HG03571 (cell line): ENCODE measurements at regions not wholly inside any gene's neighbourhood (a gene's known extent, or its start where the extent isn't known, plus 50 kb on each side); places are given as distances from the start of the nearest gene placed in this dataset.
"Not testable (repeated sequence)": the region's sequence is repeated elsewhere in the genome, so short reads cannot be mapped to it uniquely, and the experiment has no call there.

Source experiments
- ATAC-seq: cut with Tn5 transposase; IDR thresholded peaks from one replicate; pipeline ENCODE4 v1.9.1; 2021; ENCODE audit not compliant: unreplicated experiment

GRCh38 chr6:27827477-27827876 is 84.7 kb downstream of the OR2B2 start:
- not testable (repeated sequence) for ATAC-seq

GRCh38 chr6:27826612-27826985 is 85.6 kb downstream of the OR2B2 start:
- not testable (repeated sequence) for ATAC-seq

GRCh38 chr6:27825848-27826611 is 86.2 kb downstream of the OR2B2 start:
- not testable (repeated sequence) for ATAC-seq

GRCh38 chr6:27825025-27825793 is 87.0 kb downstream of the OR2B2 start:
- peak; percentile 1 for ATAC-seq

GRCh38 chr6:27824211-27825024 is 87.8 kb downstream of the OR2B2 start:
- peak; percentile 72 for ATAC-seq

GRCh38 chr6:27823714-27824210 is 88.4 kb downstream of the OR2B2 start:
- peak; percentile 70 for ATAC-seq

- ATAC-seq: no peak
Observed at GRCh38 chr6:27816906-27817305, 95.3 kb downstream of the OR2B2 start.

- ATAC-seq: peak; percentile 41
Observed at GRCh38 chr6:27814665-27815424, 97.4 kb downstream of the OR2B2 start.

GRCh38 chr6:27814415-27814664 is 97.9 kb downstream of the OR2B2 start:
- not testable (repeated sequence) for ATAC-seq

GRCh38 chr6:27812805-27813492 is 99.2 kb downstream of the OR2B2 start:
- no peak for ATAC-seq

- ATAC-seq: no peak
Observed at GRCh38 chr6:27812078-27812804, 100.0 kb downstream of the OR2B2 start.

- no peak for ATAC-seq
Observed at GRCh38 chr6:27811451-27811772, 100.8 kb downstream of the OR2B2 start.

GRCh38 chr6:27810768-27811450 is 101.3 kb downstream of the OR2B2 start:
- no peak for ATAC-seq

- ATAC-seq: peak; percentile 27
Observed at GRCh38 chr6:27809939-27810767, 102.0 kb downstream of the OR2B2 start.

GRCh38 chr6:27809067-27809938 is 102.9 kb downstream of the OR2B2 start:
- no peak for ATAC-seq

- peak; percentile 2 for ATAC-seq
Observed at GRCh38 chr6:27808242-27809066, 103.7 kb downstream of the OR2B2 start.
